Activated CD4-positive, alpha-beta T cell treated with anti-CD3 and anti-CD28 coated beads for 4 hours (primary cell): ENCODE measurements at regions not wholly inside any gene's neighbourhood (a gene's known extent, or its start where the extent isn't known, plus 50 kb on each side); places are given as distances from the start of the nearest gene placed in this dataset.

ENCODE experiments used
- DNase-seq, 2 donors: peaks; one replicate each; pipeline ENCODE4 v3.0.0-alpha.2; 2020

DNA sequence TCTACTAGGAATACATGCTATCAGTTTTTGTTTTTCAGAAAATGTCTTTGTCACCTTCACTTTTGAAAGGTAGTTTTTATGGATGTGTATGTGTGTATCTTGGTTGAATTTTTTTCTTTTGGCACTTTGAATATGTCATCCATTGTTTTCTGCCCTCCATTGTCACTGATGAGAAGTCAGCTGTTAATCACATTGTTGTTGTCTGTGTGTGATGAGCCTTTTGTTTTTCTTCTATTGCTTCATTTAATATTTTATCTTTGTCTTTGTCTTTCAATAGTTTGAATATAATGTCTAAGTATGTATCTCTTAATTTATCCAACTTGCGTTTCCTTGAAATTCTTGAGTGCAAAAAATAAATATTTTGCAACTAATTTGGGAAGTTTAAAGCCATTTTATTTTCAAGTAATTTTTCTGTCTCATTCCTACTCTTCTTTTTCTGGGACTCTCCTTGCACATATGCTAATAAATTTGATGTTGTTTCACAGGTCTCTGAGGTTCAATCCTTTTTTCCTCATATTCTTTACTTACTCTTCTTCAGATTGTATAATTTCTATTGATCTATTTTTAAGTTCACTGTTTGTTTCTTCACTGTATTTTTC is 546.9 kb upstream of the GHITM start:
- no peak for DNase-seq

GRCh38 chr10:83603708-83604107 is 535.6 kb upstream of the GHITM start:
- DNase-seq: no peak

- DNase-seq: no peak
These were observed 533.3 kb upstream of the GHITM start for GRCh38 chr10:83605783-83606630.

GRCh38 chr10:83607959-83608745 is 531.2 kb upstream of the GHITM start:
- no peak for DNase-seq

DNA sequence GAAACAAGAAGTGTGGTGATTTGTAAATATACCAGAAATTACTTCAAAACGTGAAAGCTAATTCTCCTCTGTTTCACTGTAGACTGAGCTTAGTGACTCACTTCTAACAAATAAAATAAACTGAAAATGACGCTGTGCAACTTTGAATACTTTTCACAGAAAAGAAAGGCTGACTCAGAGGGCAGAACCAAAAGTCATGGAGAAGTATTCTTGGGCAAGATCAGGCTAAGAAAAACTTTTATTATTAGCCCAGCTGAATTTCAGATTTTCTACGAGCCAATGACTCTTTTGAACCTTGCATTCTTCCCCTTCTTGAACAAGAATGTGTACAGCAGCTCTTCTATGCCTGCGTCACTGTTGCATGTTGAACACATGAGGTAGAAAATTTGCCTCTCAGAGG is 527.3 kb upstream of the GHITM start:
- DNase-seq: no peak

DNA sequence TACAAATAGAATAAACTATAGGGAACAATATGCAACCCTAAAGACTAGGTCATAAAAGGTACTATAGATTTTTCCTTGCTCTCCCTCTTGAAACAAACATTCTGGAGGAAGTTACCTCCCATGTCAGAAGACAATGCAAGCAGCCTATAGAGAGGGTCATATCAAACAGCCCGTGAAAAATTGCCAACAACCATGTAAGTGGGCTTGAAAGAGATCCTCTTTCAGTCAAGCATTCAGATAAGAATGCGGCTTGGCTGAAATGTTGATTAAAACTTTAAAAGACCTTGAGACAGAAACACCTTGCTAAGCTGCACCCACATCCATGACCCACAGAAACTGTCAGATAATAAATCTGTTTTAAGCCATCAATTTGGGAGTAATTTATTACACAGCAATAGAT is 526.6 kb upstream of the GHITM start:
- no peak for DNase-seq

DNA sequence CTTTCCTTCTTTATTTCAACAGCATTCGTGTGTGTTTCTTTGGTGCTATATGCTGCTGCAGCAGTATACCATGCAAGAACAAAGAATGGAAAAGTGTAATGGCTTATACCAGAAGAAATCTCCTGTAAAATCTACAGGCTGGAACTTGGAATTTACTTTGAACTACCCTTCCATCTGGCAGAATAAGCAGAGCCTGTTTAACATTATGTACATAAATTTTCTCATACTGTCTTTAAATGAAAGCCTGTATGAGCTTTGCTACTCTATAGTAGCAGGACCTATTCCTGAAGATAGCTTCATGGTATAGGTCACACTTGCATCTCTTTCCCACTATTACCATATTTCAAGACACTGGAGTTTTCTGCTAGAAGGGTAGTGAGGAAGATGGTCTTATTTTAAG is 522.1 kb upstream of the GHITM start:
- DNase-seq: no peak

DNA sequence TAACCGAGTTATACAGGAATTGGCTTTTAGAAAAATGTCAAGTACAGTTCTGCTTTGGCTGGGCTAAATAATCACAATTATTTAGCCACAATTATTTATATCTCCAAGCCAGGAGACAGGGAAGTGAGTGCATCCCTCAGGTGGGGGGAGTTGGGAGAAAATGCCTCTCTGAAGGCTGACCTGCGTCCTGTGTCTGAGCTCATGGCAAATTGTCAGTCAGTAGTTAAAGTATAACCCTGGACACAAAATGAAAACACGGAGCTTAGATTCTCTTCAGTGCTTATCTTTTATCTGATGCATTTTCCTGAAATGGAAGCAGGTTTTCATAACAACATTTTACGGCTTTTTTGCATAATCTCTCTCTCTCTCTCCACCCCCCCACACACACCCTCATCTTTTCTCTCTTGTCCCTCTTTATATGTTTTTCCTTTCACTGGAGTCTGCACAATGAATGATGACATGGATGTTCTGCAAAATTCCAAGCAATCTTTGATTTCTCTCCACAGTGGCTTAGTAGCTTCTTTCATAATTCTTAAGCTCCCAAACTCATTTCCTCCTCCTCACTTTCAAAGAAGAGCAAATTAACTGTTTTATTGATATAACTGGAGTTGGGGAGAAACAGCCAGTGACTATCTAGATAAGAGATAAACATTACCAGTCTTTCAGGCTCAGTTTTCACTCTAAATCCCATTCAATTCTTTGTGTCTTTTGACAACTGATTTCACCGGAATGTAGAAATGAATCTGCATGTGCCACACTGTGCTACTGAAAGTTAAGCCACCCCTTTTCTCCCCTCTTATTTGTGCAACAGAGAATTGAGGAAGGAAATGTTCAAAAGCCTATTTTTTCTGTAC is 521.4 kb upstream of the GHITM start:
- no peak for DNase-seq

DNA sequence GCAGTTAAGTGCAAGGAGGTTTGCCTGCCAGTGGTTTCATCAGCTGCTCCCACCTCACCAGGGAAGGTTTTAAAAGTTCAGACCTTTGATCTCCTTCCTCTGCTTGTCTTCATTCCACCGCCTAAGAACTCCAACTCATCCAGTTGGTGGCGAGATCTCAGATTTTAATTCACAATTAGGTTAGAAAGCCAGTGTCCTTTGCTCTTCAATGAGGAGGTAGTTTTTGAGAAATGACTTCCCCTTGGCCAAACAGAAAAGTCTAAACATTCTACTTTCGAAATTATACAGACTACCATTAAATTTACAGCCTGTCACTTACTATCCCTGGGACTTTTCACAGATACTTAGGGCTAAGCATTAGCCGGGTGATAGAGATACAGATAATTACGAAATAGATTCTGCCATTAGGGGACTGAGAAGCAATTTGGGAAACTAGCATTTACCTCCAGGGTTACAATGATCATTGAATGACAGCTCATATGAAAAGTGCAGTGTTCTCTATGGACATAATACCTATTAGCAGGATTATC is 513.4 kb upstream of the GHITM start:
- no peak for DNase-seq

DNA sequence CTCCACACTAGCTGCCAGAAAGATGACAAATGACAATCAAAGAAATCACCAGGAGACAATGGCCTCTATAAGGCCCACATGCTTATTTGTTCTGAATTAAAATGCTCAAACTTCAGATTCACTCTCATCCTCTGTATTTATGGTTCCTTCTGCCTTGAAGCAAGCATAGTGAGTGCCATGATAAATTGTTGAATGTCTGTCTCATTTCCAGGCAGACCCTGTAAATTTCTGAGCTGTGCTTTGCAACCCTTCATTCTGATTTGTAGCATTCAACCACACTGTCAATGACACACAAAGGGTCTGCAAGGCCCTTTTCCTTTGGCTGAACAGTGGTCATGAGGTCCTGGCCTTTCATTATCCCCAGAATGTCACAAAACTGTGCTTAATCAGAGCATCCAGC is 506.6 kb upstream of the GHITM start:
- DNase-seq: no peak

DNA sequence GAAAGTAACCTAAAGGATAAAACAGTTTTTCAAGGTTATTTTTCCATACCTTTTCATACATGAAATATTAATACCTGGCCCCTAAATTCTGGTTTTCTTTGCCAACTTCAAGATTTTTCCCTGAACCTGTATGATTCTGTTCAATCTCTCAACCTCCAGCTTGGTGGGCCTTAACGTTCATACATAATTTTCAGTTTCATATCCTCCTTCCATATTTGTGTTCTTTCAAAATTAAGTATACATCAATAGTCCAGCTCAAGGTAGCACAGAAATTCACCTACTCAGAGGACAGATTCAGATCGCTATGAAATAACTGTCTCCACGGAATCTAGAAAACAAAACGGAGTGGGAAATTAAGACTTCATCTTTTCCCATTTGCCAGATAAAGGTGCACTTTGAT is 505.8 kb upstream of the GHITM start:
- no peak for DNase-seq

- DNase-seq: no peak
These were observed 502.5 kb upstream of the GHITM start for GRCh38 chr10:83636826-83637225.

- no peak for DNase-seq
These were observed 491.8 kb upstream of the GHITM start for GRCh38 chr10:83647526-83647925.

GRCh38 chr10:83648201-83648600 is 491.1 kb upstream of the GHITM start:
- no peak for DNase-seq

DNA sequence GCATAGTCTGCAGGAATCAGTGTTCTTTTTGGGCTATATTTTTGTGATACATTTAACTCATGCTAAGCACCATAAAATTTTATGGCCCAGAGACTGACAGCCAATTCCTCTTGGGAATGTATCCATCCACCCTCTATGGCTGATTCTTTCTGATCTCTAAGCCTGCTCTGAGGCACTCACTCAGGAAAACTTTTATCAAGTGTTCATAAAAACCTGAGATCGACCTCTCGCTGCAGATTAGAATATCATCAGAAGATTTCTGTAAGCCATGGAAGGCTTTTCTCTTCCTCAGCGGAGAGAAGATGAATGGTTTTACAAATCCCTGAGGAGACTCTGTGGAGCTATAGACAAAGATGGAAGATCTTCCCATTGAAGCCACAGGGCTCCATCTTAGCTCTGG is 489.8 kb upstream of the GHITM start:
- no peak for DNase-seq

DNA sequence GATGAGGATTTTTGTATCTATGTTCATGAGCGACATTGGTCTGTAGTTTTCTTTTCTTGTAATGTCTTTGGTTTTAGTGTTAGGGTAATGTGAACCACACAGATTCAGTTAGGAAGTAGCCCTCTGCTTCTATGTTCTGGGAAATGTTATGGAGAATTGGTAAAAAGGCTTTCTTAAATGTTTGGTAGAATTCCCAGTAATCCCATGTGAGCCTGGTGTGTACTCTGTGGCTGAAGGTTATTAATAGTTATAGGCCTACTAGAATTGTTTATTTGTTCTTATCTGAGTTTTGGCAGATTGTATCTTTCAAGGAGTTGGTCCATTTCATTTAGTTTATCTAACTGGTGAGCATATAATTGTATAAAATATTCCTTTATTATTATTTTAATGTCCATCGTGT is 484.6 kb upstream of the GHITM start:
- no peak for DNase-seq

DNA sequence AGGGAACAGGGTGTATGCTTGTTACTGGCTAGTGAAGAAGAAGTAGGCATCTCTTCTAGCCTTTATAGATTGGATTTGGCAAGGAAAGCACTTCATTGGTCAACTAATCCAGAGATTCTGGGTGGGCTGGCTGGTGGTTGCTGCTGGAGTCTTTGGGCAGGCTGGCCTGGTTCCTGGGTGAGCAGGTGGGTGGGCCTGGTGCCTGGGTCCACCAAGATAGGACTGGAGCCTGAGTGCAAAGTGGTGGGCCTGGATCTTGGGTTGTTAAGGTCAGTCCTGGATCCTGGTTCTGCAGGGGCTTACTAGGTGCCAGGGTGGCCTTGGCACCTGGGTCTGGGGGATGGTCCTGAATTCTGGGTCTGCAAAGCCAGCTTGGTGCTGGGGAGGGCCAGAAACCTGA is 482.4 kb upstream of the GHITM start:
- DNase-seq: no peak

DNA sequence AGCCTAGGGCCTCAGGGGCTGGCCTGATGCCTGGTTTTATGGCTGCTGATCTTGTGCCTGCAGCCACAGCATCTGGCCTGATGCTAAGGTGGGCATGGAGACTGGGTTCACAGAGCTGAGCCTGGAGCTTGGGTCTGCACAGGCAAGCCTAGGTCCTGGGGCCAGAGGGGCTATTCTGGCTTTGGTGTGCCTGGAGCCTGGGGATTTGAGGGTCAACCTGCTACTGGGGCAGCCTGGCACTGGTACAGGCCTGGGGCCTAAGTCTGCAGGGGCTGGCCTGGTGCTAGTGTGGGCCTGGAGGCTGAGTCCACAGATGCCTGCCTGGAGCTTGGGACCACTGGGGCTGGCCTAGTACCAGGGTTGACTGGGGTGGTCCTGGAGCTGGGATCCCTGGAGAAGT is 481.8 kb upstream of the GHITM start:
- no peak for DNase-seq

GRCh38 chr10:83663918-83664317 is 475.4 kb upstream of the GHITM start:
- no peak for DNase-seq

DNA sequence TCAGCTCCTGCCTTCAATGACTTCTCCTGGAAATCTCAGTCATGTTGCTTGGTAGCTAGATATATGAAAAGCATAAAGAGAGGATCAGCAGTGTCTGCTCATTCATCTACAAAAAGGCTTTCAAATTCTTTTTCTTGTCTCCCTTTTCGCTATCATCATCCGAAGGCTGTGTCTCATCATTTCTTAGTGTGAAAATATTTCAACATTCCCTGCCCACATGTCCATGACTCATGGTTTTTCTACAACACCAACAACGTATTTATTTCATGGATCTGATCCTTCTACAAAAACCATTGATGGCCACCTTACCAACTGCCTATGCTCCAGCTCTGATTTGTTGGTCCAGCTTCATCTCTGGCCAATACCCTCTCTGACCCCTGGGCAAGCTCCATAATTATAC is 472.5 kb upstream of the GHITM start:
- DNase-seq: no peak

GRCh38 chr10:83667594-83667993 is 471.7 kb upstream of the GHITM start:
- DNase-seq: no peak

GRCh38 chr10:83673316-83673715 is 466.0 kb upstream of the GHITM start:
- no peak for DNase-seq

GRCh38 chr10:83677795-83678194 is 461.5 kb upstream of the GHITM start:
- DNase-seq: no peak
